ENCODE measurements at regions not wholly inside any gene's neighbourhood (a gene's known extent, or its start where the extent isn't known, plus 50 kb on each side); places are given as distances from the start of the nearest gene placed in this dataset.
A peak's percentile ranks its signal among the peaks of the same experiment; 100 is the strongest.

DNA sequence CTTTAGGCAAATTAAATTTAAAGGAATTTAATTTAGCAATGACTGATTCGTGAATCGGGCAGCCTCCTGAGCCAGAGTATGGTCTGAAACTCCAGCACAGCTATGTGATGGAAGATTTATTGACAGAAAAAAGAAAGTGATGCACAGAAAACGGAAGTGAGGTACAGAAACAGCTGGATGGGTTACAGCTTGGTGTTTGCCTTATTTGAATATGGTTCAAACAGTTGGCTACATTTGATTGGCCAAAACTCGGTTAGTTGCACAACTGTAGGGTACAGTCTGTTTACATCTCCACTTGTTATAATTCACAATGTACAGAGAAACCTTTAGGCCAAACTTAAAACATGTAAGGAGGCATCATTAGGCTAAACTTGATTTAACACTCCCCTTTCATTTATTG is 1716.1 kb upstream of the C9orf72 start:
- Histone ChIP-seq H3K27ac (ENCODE audit: low read length) (no peak overlapping the region), H3K36me3 (ENCODE audit: control insufficient read depth, insufficient read depth, low read length) (no peaks in the 10 kb centered on the region), H3K27me3 (ENCODE audit: control insufficient read depth, insufficient read depth, low read length) (no peaks in the 10 kb centered on the region), H3K4me3 (ENCODE audit: low read length) (no peak overlapping the region), H3K9me3 (ENCODE audit: control insufficient read depth, insufficient read depth, low read length) (no peaks in the 10 kb centered on the region), H3K4me1 (ENCODE audit: control insufficient read depth, insufficient read depth, low read length) (no peaks in the 10 kb centered on the region)
- peaks cover 21% of the 10 kb centered on the region for H3K36me3 Mint-ChIP-seq
- H3K27ac Mint-ChIP-seq: no peak overlapping the region
- intact Hi-C loops (cut with micrococcal nuclease): loop anchor here (5.0 kb wide), 1 partner anchor 33 kb away; no protein-coding TSS in a partner anchor
- no peak for TF ChIP-seq CTCF (IDR thresholded peaks at IDR 0.05)
- H3K27me3 Mint-ChIP-seq (ENCODE audit: low read depth in 2 of 2): no peaks in the 10 kb centered on the region
- ATAC-seq (no peak), DNase-seq (no peak)
- H3K4me1 Mint-ChIP-seq: peaks cover 21 to 33% of the 10 kb centered on the region in 2 donors
- H3K9me3 Mint-ChIP-seq: peaks cover 18 to 19% of the 10 kb centered on the region in 2 donors
- no peak overlapping the region for H3K4me3 Mint-ChIP-seq
- WGBS (ENCODE audit: insufficient coverage): 65% methylated on average over 4 of the region's 4 CpGs

DNA sequence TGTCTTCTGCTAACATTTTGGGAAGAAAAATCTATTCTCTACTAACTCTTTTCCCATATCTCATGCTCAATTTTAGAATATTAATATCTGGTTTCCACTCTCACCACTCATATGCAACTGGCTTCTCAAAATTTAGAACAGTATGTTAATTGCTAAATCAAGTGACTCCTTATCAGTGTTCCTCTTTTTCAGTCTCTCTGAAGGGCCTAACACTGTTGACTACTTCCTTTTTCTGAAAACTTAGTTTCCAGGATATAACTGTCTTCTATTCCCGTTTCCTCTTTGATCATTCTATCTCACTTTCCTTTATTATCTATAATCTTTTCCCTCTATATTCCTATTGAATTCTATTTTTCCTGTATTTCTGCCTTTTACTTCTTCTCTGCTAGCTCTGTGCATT is 1717.2 kb upstream of the C9orf72 start:
- Mint-ChIP-seq H3K9me3 (peaks cover 19 to 22% of the 10 kb centered on the region in 2 donors), H3K27ac (no peak overlapping the region), H3K4me3 (no peak overlapping the region), H3K4me1 (peaks cover 21 to 33% of the 10 kb centered on the region in 2 donors), H3K36me3 (peaks cover 21% of the 10 kb centered on the region), H3K27me3 (ENCODE audit: low read depth in 2 of 2) (no peaks in the 10 kb centered on the region)
- no peak for ATAC-seq
- no peaks in the 10 kb centered on the region for H3K27me3 ChIP-seq (ENCODE audit: control insufficient read depth, insufficient read depth, low read length)
- no peak for DNase-seq
- intact Hi-C loops (cut with micrococcal nuclease): no loop called here
- TF ChIP-seq CTCF (IDR thresholded peaks at IDR 0.05): no peak
- 17% methylated on average over 1 of the region's 1 CpG for WGBS (ENCODE audit: insufficient coverage)
- no peaks in the 10 kb centered on the region for H3K36me3 ChIP-seq (ENCODE audit: control insufficient read depth, insufficient read depth, low read length)
- peaks cover 4% of the 10 kb centered on the region for H3K9me3 ChIP-seq (ENCODE audit: control insufficient read depth, insufficient read depth, low read length)
- no peak overlapping the region for H3K4me3 ChIP-seq (ENCODE audit: low read length)
- H3K27ac ChIP-seq (ENCODE audit: low read length): no peak overlapping the region
- no peaks in the 10 kb centered on the region for H3K4me1 ChIP-seq (ENCODE audit: control insufficient read depth, insufficient read depth, low read length)

DNA sequence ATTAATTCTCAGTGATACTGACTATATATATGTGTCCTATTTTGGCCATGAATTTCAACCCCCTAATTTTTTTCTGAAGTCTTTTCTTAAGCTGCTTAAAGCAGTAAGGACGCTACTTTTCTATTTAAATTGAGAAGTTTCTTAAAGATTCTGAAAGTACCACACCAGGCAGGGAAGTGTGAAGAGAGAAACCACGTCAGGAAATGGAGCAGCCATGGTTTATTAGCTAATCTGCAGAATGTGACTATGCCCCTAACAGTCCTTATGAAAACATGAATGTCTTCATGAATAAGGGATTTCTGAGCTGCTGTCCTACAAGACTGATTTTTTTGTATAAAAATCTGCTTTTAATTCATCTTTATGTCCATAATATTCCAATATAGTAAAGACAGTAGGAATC is 1724.3 kb upstream of the C9orf72 start:
- 14% methylated on average over 2 of the region's 2 CpGs for WGBS (ENCODE audit: insufficient coverage)
- H3K36me3 ChIP-seq (ENCODE audit: control insufficient read depth, insufficient read depth, low read length): no peaks in the 10 kb centered on the region
- Mint-ChIP-seq H3K36me3 (peaks cover 22% of the 10 kb centered on the region), H3K4me1 (peaks cover 23 to 38% of the 10 kb centered on the region in 2 donors), H3K27me3 (ENCODE audit: low read depth in 2 of 2) (no peaks in the 10 kb centered on the region), H3K9me3 (peaks cover 17 to 26% of the 10 kb centered on the region in 2 donors), H3K4me3 (peak overlapping the region; percentile 57), H3K27ac (peak overlapping the region; percentile 73 to 87)
- H3K9me3 ChIP-seq (ENCODE audit: control insufficient read depth, insufficient read depth, low read length): peaks cover 4% of the 10 kb centered on the region
- ATAC-seq: peak; percentile 66 to 88 (median 72)
- no peaks in the 10 kb centered on the region for H3K27me3 ChIP-seq (ENCODE audit: control insufficient read depth, insufficient read depth, low read length)
- DNase-seq: no peak
- intact Hi-C loops (cut with micrococcal nuclease): loop anchor here (2.0 kb wide), 1 partner anchor 25 kb away; no protein-coding TSS in a partner anchor
- no peak for TF ChIP-seq CTCF (IDR thresholded peaks at IDR 0.05)
- peaks cover 2% of the 10 kb centered on the region for H3K4me1 ChIP-seq (ENCODE audit: control insufficient read depth, insufficient read depth, low read length)
- H3K27ac ChIP-seq (ENCODE audit: low read length): peak overlapping the region; percentile 25
- no peak overlapping the region for H3K4me3 ChIP-seq (ENCODE audit: low read length)

- 95% methylated on average over 2 of the region's 3 CpGs for WGBS (ENCODE audit: insufficient coverage)
- Histone ChIP-seq H3K4me1 (ENCODE audit: control insufficient read depth, insufficient read depth, low read length) (no peaks in the 10 kb centered on the region), H3K9me3 (ENCODE audit: control insufficient read depth, insufficient read depth, low read length) (no peaks in the 10 kb centered on the region), H3K36me3 (ENCODE audit: control insufficient read depth, insufficient read depth, low read length) (no peaks in the 10 kb centered on the region), H3K4me3 (ENCODE audit: low read length) (no peak overlapping the region), H3K27ac (ENCODE audit: low read length) (no peak overlapping the region), H3K27me3 (ENCODE audit: control insufficient read depth, insufficient read depth, low read length) (no peaks in the 10 kb centered on the region)
- no peak for DNase-seq
- intact Hi-C loops (cut with micrococcal nuclease): no loop called here
- ATAC-seq: no peak
- Mint-ChIP-seq H3K4me3 (no peak overlapping the region), H3K9me3 (peaks cover 5 to 11% of the 10 kb centered on the region in 2 donors), H3K27ac (no peak overlapping the region), H3K4me1 (peaks cover 4 to 8% of the 10 kb centered on the region in 2 donors), H3K27me3 (ENCODE audit: low read depth in 2 of 2) (no peaks in the 10 kb centered on the region), H3K36me3 (peaks cover 6% of the 10 kb centered on the region)
- TF ChIP-seq CTCF (IDR thresholded peaks at IDR 0.05): no peak
These were observed 1737.9 kb upstream of the C9orf72 start for GRCh38 chr9:29311221-29311620.
